K562 (cell line): ENCODE measurements at regions not wholly inside any gene's neighbourhood (a gene's known extent, or its start where the extent isn't known, plus 50 kb on each side); places are given as distances from the start of the nearest gene placed in this dataset.

ENCODE experiments used
- ATAC-seq: fragments of 200-7000 bp; cut with Tn5 transposase; 3 replicates; pipeline ENCODE4 v1.9.1; 2020; ENCODE audit warnings: moderate library complexity
- BruUV-seq: library from RNA; stranded (reverse); fragments of 400-500 nt; replicated peaks from 2 replicates; lab custom pipeline; 2021; lab: Mats Ljungman, UMichigan
- CTCF ChIA-PET: fragments of 300-600 bp; formaldehyde crosslinking; extraction: SDS; loops from one replicate; lab custom pipeline; 2021; ENCODE audit warnings: low intra/inter-chr PET ratio; lab: Yijun Ruan, JAX
- POLR2A ChIA-PET: fragments of 300-600, 350-650 bp; sonication (Branson Sonifier 250); formaldehyde crosslinking; extraction: SDS; loops from one replicate; lab custom pipeline; 2021; ENCODE audit warnings: antibody characterized with exemption, inconsistent platforms; lab: Yijun Ruan, JAX
- DNase-seq, 4 experiments: peaks; one replicate each; pipeline versions ENCODE4 v3.0.0 to v3.0.0-alpha.2; 2011 to 2018; ENCODE audit warnings: low spot score in 3 of 4, mixed read lengths in 3 of 4; ENCODE audit errors: extremely low read depth in 1 of 4
- FAIRE-seq: peaks from 2 replicates; lab custom pipeline; 2011; peaks lifted over from hg19 to GRCh38; lab: Jason Lieb, UNC
- H2AFZ ChIP-seq: 2 replicates; pipeline ENCODE4 v1.6.0; 2011; ENCODE audit warnings: low read depth, low read length, control low read depth, inconsistent platforms
- H3K27ac ChIP-seq: fragments of 200-600 bp; 3 replicates; pipeline ENCODE4 v1.8.0; 2011; ENCODE audit warnings: low read depth, mild to moderate bottlenecking, control low read depth, inconsistent platforms, low read length, moderate library complexity, mixed read lengths; ENCODE audit errors: extremely low read depth
- H3K27me3 ChIP-seq, 2 experiments: fragments of 300-600 bp in 1 of 2; 2 replicates in 1 of 2; 3 replicates in 1 of 2; pipeline versions ENCODE4 v1.6.0 to v1.8.0; 2011; ENCODE audit warnings: inconsistent platforms in 2 of 2, low read length in 2 of 2, mild to moderate bottlenecking in 1 of 2, mixed read lengths in 1 of 2, moderate library complexity in 1 of 2; ENCODE audit not compliant: control insufficient read depth in 2 of 2, insufficient read depth in 2 of 2
- H3K36me3 ChIP-seq: fragments of 300-600 bp; 3 replicates; pipeline ENCODE4 v1.8.0; 2011; ENCODE audit warnings: mild to moderate bottlenecking, low read length, inconsistent platforms; ENCODE audit not compliant: control insufficient read depth, insufficient read depth
- H3K4me1 ChIP-seq, 2 experiments: fragments of 200-600 bp in 1 of 2; replicated peaks in 1 of 2; 2 replicates in 1 of 2; 3 replicates in 1 of 2; pipeline versions ENCODE4 v1.5.1 to v1.8.0; 2011; ENCODE audit warnings: inconsistent platforms in 2 of 2, low read length in 2 of 2, mild to moderate bottlenecking in 1 of 2, mixed read lengths in 1 of 2, moderate library complexity in 1 of 2; ENCODE audit not compliant: control insufficient read depth in 2 of 2, insufficient read depth in 2 of 2
- H3K4me2 ChIP-seq: 2 replicates; pipeline ENCODE4 v1.6.1; 2011; ENCODE audit warnings: low read length, control low read depth, inconsistent platforms, mixed read lengths; ENCODE audit not compliant: insufficient read depth
- H3K4me3 ChIP-seq: fragments of 200-600 bp; sonication (generic), shearing (Covaris generic); 2 replicates; pipeline ENCODE4 v1.5.1; 2016; ENCODE audit warnings: control low read depth, inconsistent platforms
- H3K79me2 ChIP-seq: fragments of 200-600 bp; 3 replicates; pipeline ENCODE4 v1.8.0; 2011; ENCODE audit warnings: low read length, inconsistent platforms; ENCODE audit not compliant: control insufficient read depth, insufficient read depth
- H3K9ac ChIP-seq, 2 experiments: 2 replicates each; pipeline versions ENCODE4 v1.6.0 to v1.6.1; 2011; ENCODE audit warnings: low read depth in 2 of 2, low read length in 2 of 2, control low read depth in 1 of 2, inconsistent platforms in 1 of 2, mild to moderate bottlenecking in 1 of 2, mixed read lengths in 1 of 2; ENCODE audit not compliant: insufficient read depth in 1 of 2
- H3K9me1 ChIP-seq: one replicate; pipeline ENCODE4 v1.6.0; 2011; ENCODE audit warnings: inconsistent platforms, mild to moderate bottlenecking, low read length, moderate library complexity; ENCODE audit not compliant: control insufficient read depth, insufficient read depth
- H3K9me3 ChIP-seq: replicated peaks from 2 replicates; pipeline ENCODE4 v1.5.1; 2011; ENCODE audit warnings: low read depth, low read length, inconsistent platforms; ENCODE audit not compliant: control insufficient read depth, insufficient read depth
- H4K20me1 ChIP-seq: replicated peaks from 2 replicates; pipeline ENCODE4 v1.6.1; 2011; ENCODE audit warnings: low read length, inconsistent platforms, mixed read lengths; ENCODE audit not compliant: control insufficient read depth, insufficient read depth
- ARHGAP35 ChIP-seq: fragments of 450-650 bp; IDR thresholded peaks from 2 replicates; pipeline ENCODE4 v1.6.1; 2018; ENCODE audit not compliant: partially characterized antibody
- ARID2 ChIP-seq: fragments of 450-650 bp; IDR thresholded peaks from 2 replicates; pipeline ENCODE4 v1.6.1; 2017; ENCODE audit warnings: antibody characterized with exemption, mild to moderate bottlenecking
- BRD4 ChIP-seq: fragments of 200-600 bp; sonication (generic); IDR thresholded peaks from 2 replicates; pipeline ENCODE4 v1.6.1; 2017; ENCODE audit warnings: inconsistent platforms
- CAMTA2 ChIP-seq: fragments of 250-450 bp; sonication (Bioruptor Pico); conservative IDR thresholded peaks from 2 replicates; pipeline ENCODE4 v1.5.1; 2022
- CREB3 ChIP-seq: fragments of 450-650 bp; conservative IDR thresholded peaks from 2 replicates; pipeline ENCODE4 v1.6.1; 2016; ENCODE audit warnings: missing genetic modification characterization, low read depth, mild to moderate bottlenecking, missing compliant biosample characterization, moderate library complexity
- CSDE1 ChIP-seq, 2 experiments: fragments of 450-650 bp; IDR thresholded peaks; 2 replicates each; pipeline ENCODE4 v1.6.1; 2016; ENCODE audit warnings: mild to moderate bottlenecking in 1 of 2
- EWSR1 ChIP-seq: fragments of 450-650 bp; IDR thresholded peaks from 2 replicates; pipeline ENCODE4 v1.6.1; 2018; ENCODE audit warnings: borderline replicate concordance, mild to moderate bottlenecking, low read depth, moderate library complexity; ENCODE audit not compliant: partially characterized antibody
- GATAD2A ChIP-seq: fragments of 450-650 bp; IDR thresholded peaks from 2 replicates; pipeline ENCODE4 v1.6.1; 2017
- HIVEP1 ChIP-seq: fragments of 250-450 bp; sonication (Bioruptor Pico); IDR thresholded peaks from 2 replicates; pipeline ENCODE4 v1.4.0; 2020; ENCODE audit warnings: mild to moderate bottlenecking
- MAFF ChIP-seq: IDR thresholded peaks from 2 replicates; pipeline ENCODE4 v1.6.1; 2012; ENCODE audit warnings: low read length, improper control_type of control experiment
- PPARD ChIP-seq: fragments of 250-450 bp; sonication (Bioruptor Pico); IDR thresholded peaks from 2 replicates; pipeline ENCODE4 v1.8.0; 2022; ENCODE audit warnings: inconsistent platforms, mild to moderate bottlenecking, moderate library complexity
- SIX5 ChIP-seq, 2 experiments: IDR thresholded peaks; 2 replicates each; pipeline ENCODE4 v1.6.1; 2011; ENCODE audit warnings: low read length in 2 of 2, borderline replicate concordance in 1 of 2, low read depth in 1 of 2, mild to moderate bottlenecking in 1 of 2, moderate library complexity in 1 of 2; ENCODE audit not compliant: insufficient read depth in 1 of 2
- VEZF1 ChIP-seq: fragments of 200-800 bp; sonication (Bioruptor generic); IDR thresholded peaks from 2 replicates; pipeline ENCODE4 v1.6.1; 2017; ENCODE audit warnings: missing genetic modification characterization, missing compliant biosample characterization
- WHSC1 ChIP-seq: IDR thresholded peaks from one replicate; pipeline ENCODE4 v1.6.1; 2012; ENCODE audit warnings: low read length, control low read depth, inconsistent platforms
- YY1 ChIP-seq, 3 experiments: IDR thresholded peaks; 2 replicates each; pipeline ENCODE4 v1.6.1; 2011; ENCODE audit warnings: low read length in 2 of 3, mild to moderate bottlenecking in 2 of 3, moderate library complexity in 2 of 3, borderline replicate concordance in 1 of 3, control low read depth in 1 of 3, low read depth in 1 of 3; ENCODE audit not compliant: insufficient read depth in 3 of 3, insufficient replicate concordance in 2 of 3, control insufficient read depth in 1 of 3, insufficient read length in 1 of 3; ENCODE audit errors: extremely low read depth in 1 of 3
- ZHX1 ChIP-seq: fragments of 150-350 bp; conservative IDR thresholded peaks from 2 replicates; pipeline ENCODE4 v1.6.1; 2014; ENCODE audit warnings: low read length
- ZNF124 ChIP-seq: sonication (generic); formaldehyde crosslinking; IDR thresholded peaks from 2 replicates; pipeline ENCODE4 v1.8.1; 2022; ENCODE audit warnings: missing genetic modification reagents
- ZNF507 ChIP-seq: conservative IDR thresholded peaks from 2 replicates; pipeline ENCODE4 v1.6.1; 2017; ENCODE audit warnings: missing genetic modification characterization, missing compliant biosample characterization
- ZNF764 ChIP-seq: fragments of 250-450 bp; sonication (Bioruptor Pico); IDR thresholded peaks from 2 replicates; pipeline ENCODE4 v1.4.0; 2020; ENCODE audit warnings: low read depth, mild to moderate bottlenecking, moderate library complexity
- WGBS: fragments of 100-300 bp; shearing (Covaris generic); methylation state at CpG from one replicate; pipeline ENCODE4 v1.1.6; 2016; ENCODE audit warnings: low coverage, mixed read lengths; ENCODE audit not compliant: insufficient coverage; ENCODE audit errors: missing lambda C conversion rate; 5-methylcytosine and 5-hydroxymethylcytosine counted together
- in situ Hi-C: fragments of 300-500 bp; cut with MboI; formaldehyde crosslinking; loops from 4 replicates; pipeline ENCODE4 v1.15.0; 2018; ENCODE audit warnings: inconsistent platforms, mixed read lengths
- intact Hi-C: fragments of 100-400 bp; cut with micrococcal nuclease; formaldehyde crosslinking; loops from 2 replicates; pipeline ENCODE4 v1.14.2; 2022

GRCh38 chr17:34712481-34713195, 133.3 kb downstream of the TMEM132E start:
- no TSS peak for BruUV-seq
- H3K27me3 ChIP-seq: 0 out of 5 replicates have a peak, but pooled peaks cover 0 to 4% of the 10 kb centered on the region in 2 experiments
- CTCF ChIA-PET: no interaction called here
- in situ Hi-C loops: no loop called here
- H3K9me3 ChIP-seq: no peaks in the 10 kb centered on the region
- H3K4me2 ChIP-seq: no peak overlapping the region
- TF ChIP-seq YY1 (IDR thresholded peaks at IDR 0.05; ENCODE audit: borderline replicate concordance in 1 of 3, control insufficient read depth in 1 of 3, extremely low read depth in 1 of 3, insufficient read depth in 3 of 3, insufficient read length in 1 of 3, insufficient replicate concordance in 2 of 3, low read depth in 1 of 3, low read length in 2 of 3) (no peak), ZNF124 (CRISPR knock-in tag) (no peak), PPARD (CRISPR knock-in tag) (no peak), GATAD2A (no peak), ZNF764 (CRISPR knock-in tag) (no peak), CAMTA2 (CRISPR knock-in tag) (no peak), EWSR1 (no peak), VEZF1 (no peak), ZHX1 (no peak), CREB3 (no peak), BRD4 (no peak), CSDE1 (IDR thresholded peaks at IDR 0.05) (no peak), ARHGAP35 (no peak), ARID2 (no peak), MAFF (no peak), SIX5 (IDR thresholded peaks at IDR 0.05; ENCODE audit: borderline replicate concordance in 1 of 2, insufficient read depth in 1 of 2, low read depth in 1 of 2, low read length in 2 of 2) (no peak), ZNF507 (tag) (no peak), WHSC1 (no peak), HIVEP1 (CRISPR knock-in tag) (no peak)
- H2AFZ ChIP-seq: no peak overlapping the region
- no peaks in the 10 kb centered on the region for H3K4me1 ChIP-seq
- H3K9ac ChIP-seq: no peak overlapping the region
- 0% methylated on average over 3 of the region's 3 CpGs for WGBS
- DNase-seq (no peak), ATAC-seq (no peak), FAIRE-seq (no peak)
- intact Hi-C loops: no loop called here
- H3K9me1 ChIP-seq: no peaks in the 10 kb centered on the region
- H3K4me3 ChIP-seq: no peak overlapping the region
- H3K79me2 ChIP-seq: no peaks in the 10 kb centered on the region
- POLR2A ChIA-PET: interaction anchor here (0.6 kb wide), 1 partner anchor 97 kb away, joined by 3 read pairs; no protein-coding TSS in a partner anchor
- no peaks in the 10 kb centered on the region for H4K20me1 ChIP-seq
- no peaks in the 10 kb centered on the region for H3K36me3 ChIP-seq
- H3K27ac ChIP-seq: no peak overlapping the region
